ENCODE measurements at regions not wholly inside any gene's neighbourhood (a gene's known extent, or its start where the extent isn't known, plus 50 kb on each side); places are given as distances from the start of the nearest gene placed in this dataset.

DNA sequence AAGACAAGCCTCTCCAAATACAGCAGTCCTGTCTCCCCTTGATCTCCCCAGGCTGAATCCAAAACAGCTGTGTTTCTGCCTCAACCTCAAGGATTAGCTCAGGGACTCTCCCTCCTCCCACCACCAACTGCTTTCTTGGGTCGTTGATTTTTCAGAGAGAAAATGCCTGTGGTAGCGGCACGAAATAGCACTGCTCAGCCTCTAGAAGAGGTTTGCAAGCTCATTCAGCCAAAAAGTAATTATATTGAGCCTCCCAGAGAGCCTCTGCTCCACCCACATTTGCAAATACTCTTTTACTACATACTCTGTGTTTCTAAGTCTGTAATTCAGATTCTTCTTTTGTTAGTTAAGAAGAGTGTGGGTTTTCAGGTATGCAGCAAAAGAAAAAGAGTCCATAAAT, 396.4 kb upstream of the TNP1 start:
- no peaks in the 10 kb centered on the region for H3K9me3 ChIP-seq (ENCODE audit: control insufficient read depth, low read length)
- DNase-seq, result no peak
- H3K36me3 ChIP-seq (ENCODE audit: control insufficient read depth, insufficient read depth, low read length), result no peaks in the 10 kb centered on the region
- no peak overlapping the region for H3K27ac ChIP-seq (ENCODE audit: insufficient read depth, low read length, poor library complexity, severe bottlenecking)
- no peaks in the 10 kb centered on the region for H3K27me3 ChIP-seq (replicated peaks; ENCODE audit: control insufficient read depth, insufficient read depth, low read length, poor library complexity, severe bottlenecking)
- H3K4me1 ChIP-seq (ENCODE audit: control insufficient read depth, insufficient read depth, low read length, poor library complexity, severe bottlenecking), result no peaks in the 10 kb centered on the region
- no peak overlapping the region for H3K4me3 ChIP-seq (ENCODE audit: insufficient read depth, low read depth, low read length, poor library complexity, severe bottlenecking)

DNA sequence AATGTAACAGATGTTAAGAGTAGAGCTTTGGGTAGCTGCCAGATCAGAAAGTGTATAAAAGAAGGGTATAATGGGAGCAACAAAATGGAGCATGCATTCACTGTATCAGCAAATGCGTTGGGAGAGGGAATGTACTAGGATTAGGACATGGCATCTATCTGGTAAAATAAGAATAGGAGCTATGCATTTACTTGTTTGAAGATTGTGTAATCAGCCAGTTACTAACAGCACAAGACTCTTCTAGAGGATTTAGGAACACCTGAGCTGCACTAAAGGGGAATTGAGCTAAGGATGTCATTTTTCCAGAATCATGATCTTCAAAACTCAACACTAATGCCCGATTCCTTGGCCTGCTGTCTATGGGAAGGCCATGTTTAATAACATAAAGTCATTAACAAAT, 394.2 kb upstream of the TNP1 start:
- no peak overlapping the region for H3K27ac ChIP-seq (ENCODE audit: insufficient read depth, low read length, poor library complexity, severe bottlenecking)
- no peaks in the 10 kb centered on the region for H3K4me1 ChIP-seq (ENCODE audit: control insufficient read depth, insufficient read depth, low read length, poor library complexity, severe bottlenecking)
- DNase-seq, result no peak
- no peaks in the 10 kb centered on the region for H3K36me3 ChIP-seq (ENCODE audit: control insufficient read depth, insufficient read depth, low read length)
- no peaks in the 10 kb centered on the region for H3K27me3 ChIP-seq (replicated peaks; ENCODE audit: control insufficient read depth, insufficient read depth, low read length, poor library complexity, severe bottlenecking)
- no peaks in the 10 kb centered on the region for H3K9me3 ChIP-seq (ENCODE audit: control insufficient read depth, low read length)
- H3K4me3 ChIP-seq (ENCODE audit: insufficient read depth, low read depth, low read length, poor library complexity, severe bottlenecking), result no peak overlapping the region

- Histone ChIP-seq H3K27me3 (replicated peaks; ENCODE audit: control insufficient read depth, insufficient read depth, low read length, poor library complexity, severe bottlenecking) (no peaks in the 10 kb centered on the region), H3K36me3 (ENCODE audit: control insufficient read depth, insufficient read depth, low read length) (no peaks in the 10 kb centered on the region), H3K4me3 (ENCODE audit: insufficient read depth, low read depth, low read length, poor library complexity, severe bottlenecking) (no peak overlapping the region), H3K27ac (ENCODE audit: insufficient read depth, low read length, poor library complexity, severe bottlenecking) (no peak overlapping the region), H3K4me1 (ENCODE audit: control insufficient read depth, insufficient read depth, low read length, poor library complexity, severe bottlenecking) (no peaks in the 10 kb centered on the region), H3K9me3 (ENCODE audit: control insufficient read depth, low read length) (no peaks in the 10 kb centered on the region)
- DNase-seq, result no peak
Measured at GRCh38 chr2:217252181-217252580, 392.3 kb upstream of the TNP1 start.

DNA sequence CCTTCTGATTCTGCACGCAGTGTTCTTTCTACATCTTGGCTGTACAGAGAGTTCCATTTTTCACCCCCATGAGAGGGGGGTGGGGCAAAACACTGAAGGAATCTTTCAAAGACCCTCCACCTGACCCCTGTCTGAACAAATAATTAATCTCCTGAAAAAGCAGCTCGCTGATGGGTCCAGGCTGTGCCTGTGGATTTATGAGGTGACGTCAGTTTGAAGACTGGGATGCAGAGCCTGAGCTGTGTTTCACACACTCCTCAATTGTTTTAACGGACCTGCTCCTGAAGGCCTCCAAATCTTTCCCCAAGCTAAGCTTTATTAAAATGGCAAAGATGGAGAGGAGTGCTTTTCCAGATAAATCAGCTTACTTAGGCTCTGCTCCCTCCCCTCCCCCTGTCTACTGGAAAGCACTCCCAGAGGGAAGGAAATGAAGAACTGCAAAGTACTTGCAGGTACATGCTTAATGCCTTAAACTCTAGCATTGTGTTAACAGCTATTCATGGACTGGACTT, 390.2 kb upstream of the TNP1 start:
- DNase-seq, result no peak
- no peaks in the 10 kb centered on the region for H3K36me3 ChIP-seq (ENCODE audit: control insufficient read depth, insufficient read depth, low read length)

GRCh38 chr2:217249121-217250012, 389.5 kb upstream of the TNP1 start:
- Histone ChIP-seq H3K9me3 (ENCODE audit: control insufficient read depth, low read length) (no peaks in the 10 kb centered on the region), H3K4me3 (ENCODE audit: insufficient read depth, low read depth, low read length, poor library complexity, severe bottlenecking) (no peak overlapping the region), H3K27ac (ENCODE audit: insufficient read depth, low read length, poor library complexity, severe bottlenecking) (no peak overlapping the region), H3K4me1 (ENCODE audit: control insufficient read depth, insufficient read depth, low read length, poor library complexity, severe bottlenecking) (no peaks in the 10 kb centered on the region), H3K36me3 (ENCODE audit: control insufficient read depth, insufficient read depth, low read length) (no peaks in the 10 kb centered on the region), H3K27me3 (replicated peaks; ENCODE audit: control insufficient read depth, insufficient read depth, low read length, poor library complexity, severe bottlenecking) (no peaks in the 10 kb centered on the region)
- no peak for DNase-seq

More for the DNA sequence above, 390.2 kb upstream of the TNP1 start:
- Histone ChIP-seq H3K4me1 (ENCODE audit: control insufficient read depth, insufficient read depth, low read length, poor library complexity, severe bottlenecking) (no peaks in the 10 kb centered on the region), H3K9me3 (ENCODE audit: control insufficient read depth, low read length) (no peaks in the 10 kb centered on the region), H3K4me3 (ENCODE audit: insufficient read depth, low read depth, low read length, poor library complexity, severe bottlenecking) (no peak overlapping the region), H3K27me3 (replicated peaks; ENCODE audit: control insufficient read depth, insufficient read depth, low read length, poor library complexity, severe bottlenecking) (no peaks in the 10 kb centered on the region), H3K27ac (ENCODE audit: insufficient read depth, low read length, poor library complexity, severe bottlenecking) (no peak overlapping the region)

DNA sequence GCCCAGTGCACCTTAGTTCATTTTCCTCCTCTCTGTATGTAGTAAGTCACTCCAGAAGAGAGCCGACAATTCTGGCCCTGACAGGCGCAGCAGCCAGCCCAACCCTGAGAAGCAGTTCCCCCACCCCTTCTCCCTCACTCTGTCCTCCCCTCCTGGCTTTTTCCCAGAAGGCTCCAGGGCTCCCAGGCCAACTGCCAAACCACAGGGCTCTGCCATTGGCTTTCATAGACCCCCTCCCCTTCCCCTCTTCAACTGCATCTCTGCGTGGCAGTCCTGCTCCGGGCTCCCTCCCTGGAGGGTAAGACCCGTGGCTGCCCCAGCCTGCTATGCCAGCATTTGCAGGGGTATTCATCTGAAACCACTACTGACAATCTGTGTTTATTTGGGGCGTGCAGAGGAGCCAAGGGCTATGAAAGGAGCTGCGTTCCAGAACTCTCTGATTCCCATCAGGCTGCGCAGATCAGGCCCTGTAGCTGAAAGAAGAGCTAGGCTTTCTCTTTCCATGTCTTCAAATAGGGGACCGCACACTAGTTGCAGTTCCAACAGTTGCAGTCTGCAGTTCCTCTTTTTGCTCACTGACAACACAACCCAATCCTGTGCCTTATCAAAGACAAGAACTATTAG, 388.6 kb upstream of the TNP1 start:
- H3K27me3 ChIP-seq (replicated peaks; ENCODE audit: control insufficient read depth, insufficient read depth, low read length, poor library complexity, severe bottlenecking), result no peaks in the 10 kb centered on the region

GRCh38 chr2:217247476-217247875, 387.6 kb upstream of the TNP1 start:
- H3K4me3 ChIP-seq (ENCODE audit: insufficient read depth, low read depth, low read length, poor library complexity, severe bottlenecking), result no peak overlapping the region
- H3K27me3 ChIP-seq (replicated peaks; ENCODE audit: control insufficient read depth, insufficient read depth, low read length, poor library complexity, severe bottlenecking), result no peaks in the 10 kb centered on the region
- H3K4me1 ChIP-seq (ENCODE audit: control insufficient read depth, insufficient read depth, low read length, poor library complexity, severe bottlenecking), result no peaks in the 10 kb centered on the region
- no peaks in the 10 kb centered on the region for H3K9me3 ChIP-seq (ENCODE audit: control insufficient read depth, low read length)
- DNase-seq, result no peak
- no peaks in the 10 kb centered on the region for H3K36me3 ChIP-seq (ENCODE audit: control insufficient read depth, insufficient read depth, low read length)
- no peak overlapping the region for H3K27ac ChIP-seq (ENCODE audit: insufficient read depth, low read length, poor library complexity, severe bottlenecking)

More for the DNA sequence above, 388.6 kb upstream of the TNP1 start:
- no peak overlapping the region for H3K27ac ChIP-seq (ENCODE audit: insufficient read depth, low read length, poor library complexity, severe bottlenecking)
- H3K36me3 ChIP-seq (ENCODE audit: control insufficient read depth, insufficient read depth, low read length), result no peaks in the 10 kb centered on the region
- no peaks in the 10 kb centered on the region for H3K4me1 ChIP-seq (ENCODE audit: control insufficient read depth, insufficient read depth, low read length, poor library complexity, severe bottlenecking)
- H3K4me3 ChIP-seq (ENCODE audit: insufficient read depth, low read depth, low read length, poor library complexity, severe bottlenecking), result no peak overlapping the region
- DNase-seq, result no peak
- H3K9me3 ChIP-seq (ENCODE audit: control insufficient read depth, low read length), result no peaks in the 10 kb centered on the region

- no peak for DNase-seq
- H3K4me1 ChIP-seq (ENCODE audit: control insufficient read depth, insufficient read depth, low read length, poor library complexity, severe bottlenecking), result no peaks in the 10 kb centered on the region
- H3K4me3 ChIP-seq (ENCODE audit: insufficient read depth, low read depth, low read length, poor library complexity, severe bottlenecking), result no peak overlapping the region
- no peak overlapping the region for H3K27ac ChIP-seq (ENCODE audit: insufficient read depth, low read length, poor library complexity, severe bottlenecking)
- H3K9me3 ChIP-seq (ENCODE audit: control insufficient read depth, low read length), result no peaks in the 10 kb centered on the region
- no peaks in the 10 kb centered on the region for H3K27me3 ChIP-seq (replicated peaks; ENCODE audit: control insufficient read depth, insufficient read depth, low read length, poor library complexity, severe bottlenecking)
- H3K36me3 ChIP-seq (ENCODE audit: control insufficient read depth, insufficient read depth, low read length), result no peaks in the 10 kb centered on the region
Measured at GRCh38 chr2:217246108-217246507, 386.2 kb upstream of the TNP1 start.

GRCh38 chr2:217244815-217245214, 385.0 kb upstream of the TNP1 start:
- no peaks in the 10 kb centered on the region for H3K27me3 ChIP-seq (replicated peaks; ENCODE audit: control insufficient read depth, insufficient read depth, low read length, poor library complexity, severe bottlenecking)
- no peak overlapping the region for H3K4me3 ChIP-seq (ENCODE audit: insufficient read depth, low read depth, low read length, poor library complexity, severe bottlenecking)
- no peak overlapping the region for H3K27ac ChIP-seq (ENCODE audit: insufficient read depth, low read length, poor library complexity, severe bottlenecking)
- no peaks in the 10 kb centered on the region for H3K4me1 ChIP-seq (ENCODE audit: control insufficient read depth, insufficient read depth, low read length, poor library complexity, severe bottlenecking)
- no peak for DNase-seq
- no peaks in the 10 kb centered on the region for H3K36me3 ChIP-seq (ENCODE audit: control insufficient read depth, insufficient read depth, low read length)
- H3K9me3 ChIP-seq (ENCODE audit: control insufficient read depth, low read length), result no peaks in the 10 kb centered on the region

GRCh38 chr2:217242947-217243346, 383.1 kb upstream of the TNP1 start:
- H3K27ac ChIP-seq (ENCODE audit: insufficient read depth, low read length, poor library complexity, severe bottlenecking), result no peak overlapping the region
- H3K9me3 ChIP-seq (ENCODE audit: control insufficient read depth, low read length), result no peaks in the 10 kb centered on the region
- H3K4me3 ChIP-seq (ENCODE audit: insufficient read depth, low read depth, low read length, poor library complexity, severe bottlenecking), result no peak overlapping the region
- no peak for DNase-seq
- H3K36me3 ChIP-seq (ENCODE audit: control insufficient read depth, insufficient read depth, low read length), result no peaks in the 10 kb centered on the region
- H3K27me3 ChIP-seq (replicated peaks; ENCODE audit: control insufficient read depth, insufficient read depth, low read length, poor library complexity, severe bottlenecking), result no peaks in the 10 kb centered on the region
- no peaks in the 10 kb centered on the region for H3K4me1 ChIP-seq (ENCODE audit: control insufficient read depth, insufficient read depth, low read length, poor library complexity, severe bottlenecking)
